ENCODE measurements at regions not wholly inside any gene's neighbourhood (a gene's known extent, or its start where the extent isn't known, plus 50 kb on each side); places are given as distances from the start of the nearest gene placed in this dataset.

DNA sequence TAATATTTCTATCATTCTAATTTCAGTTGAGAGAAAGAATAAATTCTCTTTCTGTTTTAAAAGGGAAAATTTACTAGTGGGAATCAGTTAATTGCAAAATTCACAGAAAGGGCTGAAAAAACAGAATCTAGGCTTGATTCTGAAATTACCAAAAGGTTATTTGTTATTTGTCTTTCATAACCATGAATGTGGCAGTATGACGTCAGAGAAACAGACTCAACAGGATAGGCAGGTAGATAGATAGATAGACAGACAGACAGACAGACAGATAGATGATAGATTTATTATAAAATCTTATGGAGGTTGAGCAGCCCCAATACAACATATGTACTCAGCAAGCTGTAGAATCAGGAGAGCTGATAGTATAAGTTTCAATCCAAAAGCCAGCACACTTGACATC, 311.0 kb downstream of the ADAM29 start:
- no peaks in the 10 kb centered on the region for H3K36me3 ChIP-seq (ENCODE audit: control insufficient read depth in 2 of 4, insufficient read depth in 4 of 4, low read length in 3 of 4)
- no peak overlapping the region for H3K27ac ChIP-seq (ENCODE audit: low read depth, low read length)
- H3K4ac ChIP-seq (replicated peaks; ENCODE audit: insufficient read length, low read depth, low read length) = no peak overlapping the region
- H3K27me3 ChIP-seq (replicated peaks in 1 of 4; ENCODE audit: control insufficient read depth in 3 of 4, extremely low read depth in 1 of 4, insufficient read depth in 3 of 4, low read length in 3 of 4) = no peaks in the 10 kb centered on the region
- H3K9me3 ChIP-seq (ENCODE audit: insufficient read depth in 2 of 2, low read depth in 1 of 2, low read length in 1 of 2) = no peaks in the 10 kb centered on the region
- no peak overlapping the region for H2BK5ac ChIP-seq (ENCODE audit: low read depth, low read length)
- H3K18ac ChIP-seq (ENCODE audit: extremely low read depth, low read length) = no peak overlapping the region
- H4K20me1 ChIP-seq (replicated peaks in 1 of 2; ENCODE audit: control insufficient read depth in 1 of 2, insufficient read depth in 2 of 2, low read length in 2 of 2) = no peaks in the 10 kb centered on the region
- ChIA-PET POLR2A (ENCODE audit: partially characterized antibody) (no interaction called here), CTCF (ENCODE audit: partially characterized antibody) (interaction anchor here (1.2 kb wide), 1 partner anchor 25 kb away, joined by 4 read pairs; no protein-coding TSS in a partner anchor)
- no peak overlapping the region for H4K91ac ChIP-seq (replicated peaks; ENCODE audit: insufficient read length, low read length)
- no peak overlapping the region for H2BK120ac ChIP-seq (replicated peaks; ENCODE audit: low read depth, low read length)
- no peak overlapping the region for H4K5ac ChIP-seq (ENCODE audit: insufficient read length, low read depth, low read length)
- H3K23ac ChIP-seq (ENCODE audit: insufficient read length) = no peak overlapping the region
- no peak overlapping the region for H2BK15ac ChIP-seq (ENCODE audit: low read length)
- H3K9ac ChIP-seq (replicated peaks in 1 of 4; ENCODE audit: extremely low read depth in 1 of 4, low read depth in 3 of 4, low read length in 3 of 4) = no peak overlapping the region
- no peak overlapping the region for H3K4me2 ChIP-seq (ENCODE audit: insufficient read depth in 1 of 2, low read depth in 2 of 2, low read length in 2 of 2)
- no peaks in the 10 kb centered on the region for H3K4me1 ChIP-seq (replicated peaks in 1 of 4; ENCODE audit: control insufficient read depth in 3 of 4, insufficient read depth in 4 of 4, low read length in 3 of 4)
- no peaks in the 10 kb centered on the region for H3K79me2 ChIP-seq (ENCODE audit: control insufficient read depth in 1 of 2, insufficient read depth in 2 of 2, low read length in 2 of 2)
- H2AK5ac ChIP-seq (ENCODE audit: low read depth, low read length) = no peak overlapping the region
- H3K23me2 ChIP-seq (ENCODE audit: low read depth, low read length) = no peaks in the 10 kb centered on the region
- no peak overlapping the region for H2BK20ac ChIP-seq (ENCODE audit: low read length)
- H2BK12ac ChIP-seq (ENCODE audit: low read depth, low read length) = no peak overlapping the region
- DNase-seq (ENCODE audit: low read depth in 1 of 2, low spot score in 2 of 2) (no peak), FAIRE-seq (no peak)
- H4K8ac ChIP-seq (ENCODE audit: extremely low read depth, insufficient read depth, low read length) = no peak overlapping the region
- 89% methylated on average over 1 of the region's 1 CpG; no CpG with 5 or more reads in 1 of the 2 experiments for WGBS, 2 experiments (ENCODE audit: extremely low coverage in 1 of 2, insufficient coverage in 1 of 2, insufficient read length in 1 of 2, insufficient replicate concordance in 2 of 2, low coverage in 1 of 2, low lambda C conversion rate in 2 of 2, missing lambda C conversion rate in 1 of 2)
- H3K56ac ChIP-seq (replicated peaks; ENCODE audit: insufficient read length, low read depth, low read length) = no peak overlapping the region
- H3K14ac ChIP-seq (ENCODE audit: insufficient read length) = no peak overlapping the region
- H3K4me3 ChIP-seq (ENCODE audit: extremely low read depth in 1 of 4, insufficient read depth in 2 of 4, low read depth in 3 of 4, low read length in 4 of 4) = no peak overlapping the region
- no peaks in the 10 kb centered on the region for H3K79me1 ChIP-seq (ENCODE audit: low read depth, low read length)
- no peak overlapping the region for H2AFZ ChIP-seq (ENCODE audit: low read length)
- TF ChIP-seq SIN3A (conservative IDR thresholded peaks at IDR 0.05 in 1 of 2, IDR thresholded peaks at IDR 0.05 in 1 of 2; ENCODE audit: low read depth in 1 of 2, low read length in 2 of 2) = no peak
- TF ChIP-seq RAD21 (IDR thresholded peaks at IDR 0.05 in 1 of 2, conservative IDR thresholded peaks at IDR 0.05 in 1 of 2; ENCODE audit: low read depth in 2 of 2, low read length in 2 of 2) = no peak
- TF ChIP-seq JUND (IDR thresholded peaks at IDR 0.05; ENCODE audit: low read length) = no peak
- TF ChIP-seq, protein P1, sequence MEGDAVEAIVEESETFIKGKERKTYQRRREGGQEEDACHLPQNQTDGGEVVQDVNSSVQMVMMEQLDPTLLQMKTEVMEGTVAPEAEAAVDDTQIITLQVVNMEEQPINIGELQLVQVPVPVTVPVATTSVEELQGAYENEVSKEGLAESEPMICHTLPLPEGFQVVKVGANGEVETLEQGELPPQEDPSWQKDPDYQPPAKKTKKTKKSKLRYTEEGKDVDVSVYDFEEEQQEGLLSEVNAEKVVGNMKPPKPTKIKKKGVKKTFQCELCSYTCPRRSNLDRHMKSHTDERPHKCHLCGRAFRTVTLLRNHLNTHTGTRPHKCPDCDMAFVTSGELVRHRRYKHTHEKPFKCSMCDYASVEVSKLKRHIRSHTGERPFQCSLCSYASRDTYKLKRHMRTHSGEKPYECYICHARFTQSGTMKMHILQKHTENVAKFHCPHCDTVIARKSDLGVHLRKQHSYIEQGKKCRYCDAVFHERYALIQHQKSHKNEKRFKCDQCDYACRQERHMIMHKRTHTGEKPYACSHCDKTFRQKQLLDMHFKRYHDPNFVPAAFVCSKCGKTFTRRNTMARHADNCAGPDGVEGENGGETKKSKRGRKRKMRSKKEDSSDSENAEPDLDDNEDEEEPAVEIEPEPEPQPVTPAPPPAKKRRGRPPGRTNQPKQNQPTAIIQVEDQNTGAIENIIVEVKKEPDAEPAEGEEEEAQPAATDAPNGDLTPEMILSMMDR (IDR thresholded peaks at IDR 0.05; ENCODE audit: control extremely low read depth in 1 of 3, insufficient read depth in 1 of 3, low read depth in 1 of 3, low read length in 3 of 3) = no peak
- TF ChIP-seq SRF (IDR thresholded peaks at IDR 0.05; ENCODE audit: low read depth, low read length) = no peak
- TF ChIP-seq PHF8 (conservative IDR thresholded peaks at IDR 0.05; ENCODE audit: low read depth, low read length) = no peak
- TF ChIP-seq ASH2L (IDR thresholded peaks at IDR 0.05; ENCODE audit: low read length) = no peak
- no peak for TF ChIP-seq CREB1 (IDR thresholded peaks at IDR 0.05)
- no peak for TF ChIP-seq SP4 (IDR thresholded peaks at IDR 0.05; ENCODE audit: low read length)
- no peak for TF ChIP-seq BCL11A (IDR thresholded peaks at IDR 0.05; ENCODE audit: low read depth in 2 of 2, low read length in 2 of 2)
- TF ChIP-seq, protein P2, sequence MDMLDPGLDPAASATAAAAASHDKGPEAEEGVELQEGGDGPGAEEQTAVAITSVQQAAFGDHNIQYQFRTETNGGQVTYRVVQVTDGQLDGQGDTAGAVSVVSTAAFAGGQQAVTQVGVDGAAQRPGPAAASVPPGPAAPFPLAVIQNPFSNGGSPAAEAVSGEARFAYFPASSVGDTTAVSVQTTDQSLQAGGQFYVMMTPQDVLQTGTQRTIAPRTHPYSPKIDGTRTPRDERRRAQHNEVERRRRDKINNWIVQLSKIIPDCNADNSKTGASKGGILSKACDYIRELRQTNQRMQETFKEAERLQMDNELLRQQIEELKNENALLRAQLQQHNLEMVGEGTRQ (IDR thresholded peaks at IDR 0.05; ENCODE audit: low read length) = no peak

Data from H1 (cell line).